ENCODE measurements at regions not wholly inside any gene's neighbourhood (a gene's known extent, or its start where the extent isn't known, plus 50 kb on each side); places are given as distances from the start of the nearest gene placed in this dataset.

DNA sequence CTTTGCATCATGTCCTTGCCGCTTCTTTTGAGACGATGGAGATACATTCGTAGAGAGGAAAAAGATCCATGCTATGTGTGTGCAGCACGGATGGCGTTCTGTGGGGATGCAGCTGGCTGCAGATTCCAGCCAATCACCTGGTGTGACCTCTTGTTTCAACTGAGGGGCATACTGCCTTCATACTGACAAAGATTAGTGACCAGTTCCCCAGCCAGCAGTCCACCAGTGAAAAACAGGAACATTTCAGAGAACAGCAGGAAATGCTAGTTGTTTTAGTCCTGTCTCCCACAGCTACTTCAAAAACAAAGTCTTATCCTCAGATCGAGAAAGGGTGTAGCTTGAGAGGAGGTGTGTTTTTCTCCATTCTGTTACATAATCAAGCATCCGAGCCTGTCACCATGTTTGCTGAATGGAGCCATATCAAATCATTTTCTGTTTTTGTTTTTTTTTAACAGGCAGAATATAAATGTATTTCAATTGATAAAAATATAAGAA is 255.7 kb upstream of the FMN2 start:
- 58% methylated on average over 7 of the region's 7 CpGs for WGBS (ENCODE audit: insufficient coverage, low coverage, low lambda C conversion rate, missing lambda C conversion rate)
- H3K9me3 ChIP-seq = no peaks in the 10 kb centered on the region
- no peaks in the 10 kb centered on the region for H3K4me1 ChIP-seq
- DNase-seq = no peak
- TF ChIP-seq, protein P1, sequence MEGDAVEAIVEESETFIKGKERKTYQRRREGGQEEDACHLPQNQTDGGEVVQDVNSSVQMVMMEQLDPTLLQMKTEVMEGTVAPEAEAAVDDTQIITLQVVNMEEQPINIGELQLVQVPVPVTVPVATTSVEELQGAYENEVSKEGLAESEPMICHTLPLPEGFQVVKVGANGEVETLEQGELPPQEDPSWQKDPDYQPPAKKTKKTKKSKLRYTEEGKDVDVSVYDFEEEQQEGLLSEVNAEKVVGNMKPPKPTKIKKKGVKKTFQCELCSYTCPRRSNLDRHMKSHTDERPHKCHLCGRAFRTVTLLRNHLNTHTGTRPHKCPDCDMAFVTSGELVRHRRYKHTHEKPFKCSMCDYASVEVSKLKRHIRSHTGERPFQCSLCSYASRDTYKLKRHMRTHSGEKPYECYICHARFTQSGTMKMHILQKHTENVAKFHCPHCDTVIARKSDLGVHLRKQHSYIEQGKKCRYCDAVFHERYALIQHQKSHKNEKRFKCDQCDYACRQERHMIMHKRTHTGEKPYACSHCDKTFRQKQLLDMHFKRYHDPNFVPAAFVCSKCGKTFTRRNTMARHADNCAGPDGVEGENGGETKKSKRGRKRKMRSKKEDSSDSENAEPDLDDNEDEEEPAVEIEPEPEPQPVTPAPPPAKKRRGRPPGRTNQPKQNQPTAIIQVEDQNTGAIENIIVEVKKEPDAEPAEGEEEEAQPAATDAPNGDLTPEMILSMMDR (IDR thresholded peaks at IDR 0.05) = no peak
- TF ChIP-seq POLR2A (IDR thresholded peaks at IDR 0.05) = no peak
- H3K27me3 ChIP-seq = no peaks in the 10 kb centered on the region
- no peak overlapping the region for H3K27ac ChIP-seq
- intact Hi-C loops (cut with DNase I) = no loop called here
- H3K36me3 ChIP-seq = no peaks in the 10 kb centered on the region
- no peak for ATAC-seq
- H3K4me3 ChIP-seq = no peak overlapping the region

DNA sequence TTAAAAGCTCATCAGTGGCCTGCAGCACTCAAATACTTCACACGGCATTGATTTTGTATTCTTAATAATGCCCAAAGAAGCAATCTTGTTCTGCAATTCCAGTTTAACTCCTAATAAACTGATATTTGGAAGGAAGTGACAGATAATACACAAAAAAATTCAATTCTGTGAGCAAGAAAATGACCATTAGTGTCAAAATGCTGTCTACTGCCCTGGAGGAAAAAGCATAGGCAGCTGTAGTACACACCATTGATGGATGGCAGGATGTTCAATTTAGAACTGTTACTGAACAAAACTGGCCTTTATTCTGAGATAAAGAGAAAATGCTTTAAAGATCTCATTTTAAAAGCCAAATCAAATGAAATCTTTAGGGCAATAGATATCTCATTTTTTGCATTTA is 251.3 kb upstream of the FMN2 start:
- no peak overlapping the region for H3K4me3 ChIP-seq
- ATAC-seq (no peak), DNase-seq (no peak)
- H3K9me3 ChIP-seq = no peaks in the 10 kb centered on the region
- TF ChIP-seq, protein P1 (IDR thresholded peaks at IDR 0.05) = no peak
- no peak for TF ChIP-seq POLR2A (IDR thresholded peaks at IDR 0.05)
- no peaks in the 10 kb centered on the region for H3K4me1 ChIP-seq
- H3K27ac ChIP-seq = no peak overlapping the region
- no peaks in the 10 kb centered on the region for H3K27me3 ChIP-seq
- H3K36me3 ChIP-seq = no peaks in the 10 kb centered on the region
- 71% methylated on average over 1 of the region's 1 CpG for WGBS (ENCODE audit: insufficient coverage, low coverage, low lambda C conversion rate, missing lambda C conversion rate)
- intact Hi-C loops (cut with DNase I) = no loop called here

DNA sequence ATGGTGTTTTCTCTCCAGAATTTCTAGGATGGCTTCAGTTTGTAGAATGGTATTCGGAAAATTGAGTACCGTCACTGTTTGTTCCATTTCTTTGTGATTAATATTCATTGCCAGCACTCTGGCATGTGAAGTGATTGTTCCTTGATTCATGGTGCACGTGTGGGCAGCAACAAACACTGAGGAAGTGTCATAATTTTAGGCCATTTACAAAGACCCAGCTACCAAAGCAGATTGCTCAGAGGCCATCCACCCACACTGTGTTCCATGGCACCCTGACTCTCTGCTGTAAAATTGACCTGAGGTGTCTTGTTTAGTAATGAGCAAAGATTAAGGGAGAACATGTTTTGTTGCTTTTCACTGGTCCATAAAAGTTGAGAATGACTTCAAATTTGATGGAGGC is 250.9 kb upstream of the FMN2 start:
- no peaks in the 10 kb centered on the region for H3K4me1 ChIP-seq
- no peak for ATAC-seq
- no peak for DNase-seq
- H3K4me3 ChIP-seq = no peak overlapping the region
- WGBS (ENCODE audit: insufficient coverage, low coverage, low lambda C conversion rate, missing lambda C conversion rate) = 47% methylated on average over 3 of the region's 3 CpGs
- intact Hi-C loops (cut with DNase I) = no loop called here
- H3K27me3 ChIP-seq = no peaks in the 10 kb centered on the region
- no peaks in the 10 kb centered on the region for H3K9me3 ChIP-seq
- TF ChIP-seq, protein P1 (IDR thresholded peaks at IDR 0.05) = no peak
- no peak for TF ChIP-seq POLR2A (IDR thresholded peaks at IDR 0.05)
- H3K36me3 ChIP-seq = no peaks in the 10 kb centered on the region
- no peak overlapping the region for H3K27ac ChIP-seq

DNA sequence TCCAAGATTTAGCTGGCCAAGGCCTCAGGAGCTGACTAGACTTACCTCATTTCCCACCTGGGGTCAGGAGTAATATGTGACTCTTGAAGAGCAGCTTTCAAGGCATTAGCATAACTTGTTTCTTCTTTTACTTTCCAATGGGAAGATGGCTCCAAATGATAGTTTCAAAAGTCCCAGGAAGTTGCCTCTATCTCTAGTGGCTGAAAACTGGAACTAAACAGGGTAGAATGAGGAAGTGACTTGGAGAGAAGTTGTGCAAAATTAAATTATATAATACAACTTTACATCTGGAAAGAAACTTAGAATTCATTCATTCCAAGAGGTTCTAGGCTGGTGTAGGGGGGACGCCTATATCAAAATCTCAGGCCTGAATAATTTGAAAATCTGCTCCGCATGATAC is 250.1 kb upstream of the FMN2 start:
- Histone ChIP-seq H3K27me3 (no peaks in the 10 kb centered on the region), H3K4me1 (no peaks in the 10 kb centered on the region), H3K9me3 (no peaks in the 10 kb centered on the region), H3K4me3 (no peak overlapping the region), H3K27ac (no peak overlapping the region), H3K36me3 (no peaks in the 10 kb centered on the region)
- TF ChIP-seq, protein P1 (IDR thresholded peaks at IDR 0.05) = no peak
- TF ChIP-seq POLR2A (IDR thresholded peaks at IDR 0.05) = no peak
- peak in 1 of 4 donors; percentile 36 for ATAC-seq
- intact Hi-C loops (cut with DNase I) = no loop called here
- no peak for DNase-seq
- 71% methylated on average over 2 of the region's 2 CpGs for WGBS (ENCODE audit: insufficient coverage, low coverage, low lambda C conversion rate, missing lambda C conversion rate)

DNA sequence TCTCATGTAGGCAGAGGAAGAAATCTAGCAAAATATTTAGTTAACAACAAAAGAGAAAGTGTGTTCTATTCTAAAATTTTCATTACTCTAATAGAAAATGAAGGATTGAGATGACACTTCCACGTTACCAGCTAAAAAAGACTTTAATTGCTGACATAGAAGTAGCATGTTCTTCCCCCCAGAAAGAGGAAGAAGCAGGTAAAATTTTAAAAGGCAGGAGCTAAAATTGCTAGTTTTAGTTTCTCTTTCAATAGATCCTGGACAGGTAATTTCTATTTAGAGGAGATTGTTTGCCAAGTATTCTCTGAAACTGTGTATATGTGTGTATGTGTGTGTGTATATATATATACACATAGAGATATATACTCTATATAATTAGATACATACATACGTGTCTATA is 248.1 kb upstream of the FMN2 start:
- no peaks in the 10 kb centered on the region for H3K36me3 ChIP-seq
- TF ChIP-seq, protein P1 (IDR thresholded peaks at IDR 0.05) = no peak
- TF ChIP-seq POLR2A (IDR thresholded peaks at IDR 0.05) = no peak
- no peak for ATAC-seq
- H3K4me1 ChIP-seq = no peaks in the 10 kb centered on the region
- H3K27me3 ChIP-seq = no peaks in the 10 kb centered on the region
- H3K27ac ChIP-seq = no peak overlapping the region
- no peaks in the 10 kb centered on the region for H3K9me3 ChIP-seq
- no peak for DNase-seq
- intact Hi-C loops (cut with DNase I) = no loop called here
- H3K4me3 ChIP-seq = no peak overlapping the region
- 33% methylated on average over 2 of the region's 2 CpGs for WGBS (ENCODE audit: insufficient coverage, low coverage, low lambda C conversion rate, missing lambda C conversion rate)

Data from right lobe of liver (tissue), 6 donors.